AG04449 (cell line): ENCODE measurements at regions not wholly inside any gene's neighbourhood (a gene's known extent, or its start where the extent isn't known, plus 50 kb on each side); places are given as distances from the start of the nearest gene placed in this dataset.
A peak's percentile ranks its signal among the peaks of the same experiment; 100 is the strongest.

ENCODE experiments used
- CTCF ChIA-PET: fragments of 350-600 bp; formaldehyde crosslinking; extraction: SDS; loops from one replicate; lab custom pipeline; 2021; ENCODE audit warnings: antibody characterized with exemption; lab: Yijun Ruan, JAX
- POLR2A ChIA-PET: fragments of 400-600, 350-600 bp; formaldehyde crosslinking; extraction: SDS; loops from one replicate; lab custom pipeline; 2020; ENCODE audit warnings: antibody characterized with exemption, inconsistent platforms; lab: Yijun Ruan, JAX
- DNase-seq: peaks from one replicate; pipeline ENCODE4 v3.0.0-alpha.2; 2010; ENCODE audit warnings: low read depth, low spot score
- H3K4me3 ChIP-seq: 2 replicates; pipeline ENCODE4 v1.5.1; 2011; ENCODE audit warnings: low read depth, mild to moderate bottlenecking, control low read depth, low read length
- CTCF ChIP-seq: IDR thresholded peaks from one replicate; pipeline ENCODE4 v1.5.1; 2011; ENCODE audit warnings: mild to moderate bottlenecking, moderate library complexity, low read length, control low read depth, inconsistent platforms; ENCODE audit not compliant: insufficient read depth; ENCODE audit errors: missing control alignments

GRCh38 chr5:74130155-74130897 is 504.3 kb downstream of the ARHGEF28 start:
- no peak for TF ChIP-seq CTCF
- H3K4me3 ChIP-seq = no peak overlapping the region
- DNase-seq = no peak
- POLR2A ChIA-PET = no interaction called here
- CTCF ChIA-PET = interaction anchor here (1.0 to 1.3 kb wide), 2 partner anchors 22 to 519 kb away, joined by 3 read pairs; no protein-coding TSS in a partner anchor

DNA sequence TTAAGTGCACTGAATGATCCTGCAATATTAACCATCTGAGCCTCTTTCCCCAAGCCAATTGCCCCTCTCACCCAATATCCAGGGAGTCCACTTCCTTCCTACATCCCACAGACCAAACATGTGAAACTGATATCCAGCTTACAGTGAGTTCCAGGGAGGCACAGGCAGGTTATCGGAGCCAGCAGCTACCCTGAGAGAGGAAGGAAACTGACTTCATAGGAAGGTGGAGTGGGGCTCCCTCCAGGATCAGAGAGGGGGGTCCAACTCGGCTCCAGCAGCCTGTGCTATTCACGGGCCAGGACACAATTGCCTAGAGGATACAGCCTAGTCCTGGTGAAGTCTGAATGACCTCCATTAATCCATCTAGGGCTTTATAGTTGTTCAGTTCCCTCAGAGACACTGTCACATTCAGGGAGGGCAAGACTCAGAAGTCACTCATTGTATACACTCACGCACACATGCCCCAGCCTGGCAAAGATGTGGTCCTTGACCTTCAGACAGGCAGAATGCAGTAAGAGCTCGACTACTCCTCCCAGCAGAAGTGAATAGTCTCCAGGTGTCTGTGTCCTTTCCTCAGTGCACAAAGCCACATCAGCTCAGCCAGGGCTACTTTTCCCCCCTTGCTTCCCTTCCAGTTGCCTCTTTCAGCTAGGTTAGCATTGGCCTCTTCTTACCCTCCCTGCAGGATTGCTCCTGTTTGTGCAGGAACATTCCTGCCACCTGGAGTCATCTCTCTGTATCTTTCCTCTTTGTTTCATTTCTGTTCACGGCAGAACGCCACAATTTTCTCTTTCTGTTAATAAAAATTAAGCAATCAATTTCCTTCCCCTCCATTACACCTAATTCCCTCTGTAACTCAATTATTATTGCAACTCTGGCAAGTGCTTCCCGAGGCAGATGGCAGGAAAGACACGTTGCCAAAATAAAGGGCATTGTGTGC is 501.7 kb downstream of the ARHGEF28 start:
- no peak for DNase-seq
- CTCF ChIA-PET = no interaction called here
- POLR2A ChIA-PET = no interaction called here
- peak; percentile 12 for TF ChIP-seq CTCF
- H3K4me3 ChIP-seq = no peak overlapping the region

DNA sequence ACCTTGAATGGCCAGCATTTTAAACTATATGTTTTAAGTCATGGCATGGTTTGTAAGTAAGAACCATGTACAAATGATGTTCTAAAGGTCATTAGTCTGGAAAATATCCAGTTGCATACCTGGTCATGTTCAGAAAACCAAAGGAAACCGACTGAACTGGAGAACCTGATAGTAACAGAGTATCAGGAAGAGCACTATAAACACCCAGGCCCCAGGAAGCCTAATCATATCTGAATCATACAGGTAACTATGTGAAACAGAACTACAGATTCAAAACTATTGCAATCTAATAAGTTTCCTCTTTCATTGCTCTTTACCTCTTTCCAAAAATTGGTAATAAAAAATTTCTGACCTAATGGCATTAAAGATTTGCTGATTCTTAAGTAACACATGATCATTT is 500.3 kb downstream of the ARHGEF28 start:
- no peak for DNase-seq
- CTCF ChIA-PET = no interaction called here
- no peak for TF ChIP-seq CTCF
- POLR2A ChIA-PET = no interaction called here
- H3K4me3 ChIP-seq = no peak overlapping the region

GRCh38 chr5:74124826-74125225 is 498.8 kb downstream of the ARHGEF28 start:
- CTCF ChIA-PET = interaction anchor here (1.3 to 2.0 kb wide), 3 partner anchors 33 to 524 kb away, joined by 3 to 6 read pairs (median 6); no protein-coding TSS in a partner anchor
- H3K4me3 ChIP-seq = no peak overlapping the region
- DNase-seq = no peak
- TF ChIP-seq CTCF = no peak
- POLR2A ChIA-PET = no interaction called here

DNA sequence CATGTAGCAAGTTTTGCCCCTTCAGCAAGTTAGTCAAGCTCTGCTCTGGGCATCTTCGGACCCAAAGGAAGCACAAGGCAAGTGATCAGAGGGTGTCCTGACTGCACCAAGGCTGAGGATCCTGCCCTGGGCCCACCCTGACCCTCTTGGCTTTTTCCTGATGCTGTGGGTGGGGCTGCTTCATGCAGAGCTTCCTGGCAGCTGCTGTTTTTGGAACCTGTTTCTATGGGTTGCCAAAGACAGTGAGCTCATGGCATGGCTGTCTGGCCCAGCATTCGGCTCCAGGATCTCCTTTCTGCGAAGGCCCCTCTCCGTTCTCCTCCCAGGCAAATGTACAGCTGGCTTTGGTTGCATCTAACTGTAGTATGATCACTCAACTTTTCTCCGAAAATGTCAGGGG is 497.9 kb downstream of the ARHGEF28 start:
- H3K4me3 ChIP-seq = no peak overlapping the region
- CTCF ChIA-PET = interaction anchor here (1.9 to 2.0 kb wide), 2 partner anchors 518 to 525 kb away, joined by 6 read pairs; no protein-coding TSS in a partner anchor
- no peak for DNase-seq
- POLR2A ChIA-PET = no interaction called here
- TF ChIP-seq CTCF = no peak
